ENCODE measurements at regions not wholly inside any gene's neighbourhood (a gene's known extent, or its start where the extent isn't known, plus 50 kb on each side); places are given as distances from the start of the nearest gene placed in this dataset.

GRCh38 chr4:83708500-83709175 is 172.7 kb downstream of the GPAT3 start:
- TF ChIP-seq MYC (IDR thresholded peaks at IDR 0.05; ENCODE audit: low read depth, low read length): no peak
- TF ChIP-seq, protein P1, sequence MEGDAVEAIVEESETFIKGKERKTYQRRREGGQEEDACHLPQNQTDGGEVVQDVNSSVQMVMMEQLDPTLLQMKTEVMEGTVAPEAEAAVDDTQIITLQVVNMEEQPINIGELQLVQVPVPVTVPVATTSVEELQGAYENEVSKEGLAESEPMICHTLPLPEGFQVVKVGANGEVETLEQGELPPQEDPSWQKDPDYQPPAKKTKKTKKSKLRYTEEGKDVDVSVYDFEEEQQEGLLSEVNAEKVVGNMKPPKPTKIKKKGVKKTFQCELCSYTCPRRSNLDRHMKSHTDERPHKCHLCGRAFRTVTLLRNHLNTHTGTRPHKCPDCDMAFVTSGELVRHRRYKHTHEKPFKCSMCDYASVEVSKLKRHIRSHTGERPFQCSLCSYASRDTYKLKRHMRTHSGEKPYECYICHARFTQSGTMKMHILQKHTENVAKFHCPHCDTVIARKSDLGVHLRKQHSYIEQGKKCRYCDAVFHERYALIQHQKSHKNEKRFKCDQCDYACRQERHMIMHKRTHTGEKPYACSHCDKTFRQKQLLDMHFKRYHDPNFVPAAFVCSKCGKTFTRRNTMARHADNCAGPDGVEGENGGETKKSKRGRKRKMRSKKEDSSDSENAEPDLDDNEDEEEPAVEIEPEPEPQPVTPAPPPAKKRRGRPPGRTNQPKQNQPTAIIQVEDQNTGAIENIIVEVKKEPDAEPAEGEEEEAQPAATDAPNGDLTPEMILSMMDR (IDR thresholded peaks at IDR 0.05; ENCODE audit: low read depth, low read length): no peak
- TF ChIP-seq POLR2A (IDR thresholded peaks at IDR 0.05; ENCODE audit: extremely low read depth, insufficient read length): no peak
- no peak for DNase-seq (ENCODE audit: low read depth)
- no peak overlapping the region for H3K4me3 ChIP-seq (ENCODE audit: low read depth, low read length)

DNA sequence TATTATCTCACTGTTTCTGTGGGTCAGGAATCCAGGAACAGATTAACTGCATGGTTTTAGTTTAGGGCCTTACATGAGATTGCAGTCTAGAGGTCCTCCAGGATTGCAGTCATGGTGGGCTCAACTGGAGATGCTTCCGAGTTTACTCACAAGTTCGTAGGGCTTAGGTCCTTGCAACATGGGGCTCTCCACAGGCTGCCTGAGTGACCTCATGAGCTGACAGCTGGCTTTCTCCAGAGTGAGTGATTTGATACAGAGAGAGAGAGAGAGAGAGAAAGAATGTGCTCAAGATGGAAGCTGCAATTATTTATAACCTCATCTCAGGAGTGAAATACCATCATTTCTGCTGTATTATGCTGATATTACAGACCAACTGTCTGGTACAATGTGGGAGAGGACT is 168.9 kb downstream of the GPAT3 start:
- no peak for TF ChIP-seq POLR2A (IDR thresholded peaks at IDR 0.05; ENCODE audit: extremely low read depth, insufficient read length)
- TF ChIP-seq, protein P2, sequence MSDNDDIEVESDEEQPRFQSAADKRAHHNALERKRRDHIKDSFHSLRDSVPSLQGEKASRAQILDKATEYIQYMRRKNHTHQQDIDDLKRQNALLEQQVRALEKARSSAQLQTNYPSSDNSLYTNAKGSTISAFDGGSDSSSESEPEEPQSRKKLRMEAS (IDR thresholded peaks at IDR 0.05; ENCODE audit: low read depth, low read length): no peak
- TF ChIP-seq, protein P1 (IDR thresholded peaks at IDR 0.05; ENCODE audit: low read depth, low read length): no peak
- no peak for TF ChIP-seq MYC (IDR thresholded peaks at IDR 0.05; ENCODE audit: low read depth, low read length)
- H3K4me3 ChIP-seq (ENCODE audit: low read depth, low read length): no peak overlapping the region
- no peak for DNase-seq (ENCODE audit: low read depth)

- DNase-seq (ENCODE audit: low read depth): no peak
- H3K4me3 ChIP-seq (ENCODE audit: low read depth, low read length): no peak overlapping the region
- TF ChIP-seq POLR2A (IDR thresholded peaks at IDR 0.05; ENCODE audit: extremely low read depth, insufficient read length) (no peak), MYC (IDR thresholded peaks at IDR 0.05; ENCODE audit: low read depth, low read length) (no peak)
- TF ChIP-seq, protein P1 (IDR thresholded peaks at IDR 0.05; ENCODE audit: low read depth, low read length): no peak
- TF ChIP-seq, protein P2 (IDR thresholded peaks at IDR 0.05; ENCODE audit: low read depth, low read length): no peak
Observed at GRCh38 chr4:83703752-83704151, 167.8 kb downstream of the GPAT3 start.

GRCh38 chr4:83701041-83701440 is 165.1 kb downstream of the GPAT3 start:
- no peak for DNase-seq (ENCODE audit: low read depth)
- no peak overlapping the region for H3K4me3 ChIP-seq (ENCODE audit: low read depth, low read length)
- TF ChIP-seq, protein P2 (IDR thresholded peaks at IDR 0.05; ENCODE audit: low read depth, low read length): no peak
- TF ChIP-seq MYC (IDR thresholded peaks at IDR 0.05; ENCODE audit: low read depth, low read length): no peak
- TF ChIP-seq POLR2A (IDR thresholded peaks at IDR 0.05; ENCODE audit: extremely low read depth, insufficient read length): no peak
- TF ChIP-seq, protein P1 (IDR thresholded peaks at IDR 0.05; ENCODE audit: low read depth, low read length): no peak

GRCh38 chr4:83699358-83699757 is 163.4 kb downstream of the GPAT3 start:
- H3K4me3 ChIP-seq (ENCODE audit: low read depth, low read length): no peak overlapping the region
- DNase-seq (ENCODE audit: low read depth): no peak
- TF ChIP-seq POLR2A (IDR thresholded peaks at IDR 0.05; ENCODE audit: extremely low read depth, insufficient read length) (no peak), MYC (IDR thresholded peaks at IDR 0.05; ENCODE audit: low read depth, low read length) (no peak)
- TF ChIP-seq, protein P1 (IDR thresholded peaks at IDR 0.05; ENCODE audit: low read depth, low read length): no peak
- TF ChIP-seq, protein P2 (IDR thresholded peaks at IDR 0.05; ENCODE audit: low read depth, low read length): no peak
